ENCODE measurements at regions not wholly inside any gene's neighbourhood (a gene's known extent, or its start where the extent isn't known, plus 50 kb on each side); places are given as distances from the start of the nearest gene placed in this dataset.

GRCh38 chr6:113508249-113508648, 348.9 kb upstream of the MARCKS start:
- Mint-ChIP-seq H3K27me3 (ENCODE audit: insufficient read depth, low read depth, poor library complexity) (peaks cover 1% of the 10 kb centered on the region), H3K4me1 (no peaks in the 10 kb centered on the region), H3K36me3 (ENCODE audit: low read depth) (no peaks in the 10 kb centered on the region), H3K27ac (no peak overlapping the region), H3K4me3 (no peak overlapping the region), H3K9me3 (no peaks in the 10 kb centered on the region)
- Histone ChIP-seq H3F3A (replicated peaks; ENCODE audit: low read depth) (no peaks in the 10 kb centered on the region), H2AFZ (no peak overlapping the region; the same call in 1 of the 2 replicates), H3K4me1 (ENCODE audit: insufficient read depth) (no peaks in the 10 kb centered on the region), H3K79me2 (replicated peaks; ENCODE audit: insufficient read depth) (no peaks in the 10 kb centered on the region), H3K4me2 (no peak overlapping the region), H3K27ac (ENCODE audit: low read depth) (no peak overlapping the region), H4K20me1 (replicated peaks; ENCODE audit: insufficient read depth) (no peaks in the 10 kb centered on the region), H3K36me3 (ENCODE audit: insufficient read depth) (no peaks in the 10 kb centered on the region), H3K9me2 (ENCODE audit: insufficient read depth) (peaks cover 2% of the 10 kb centered on the region; the same call in 1 of the 2 replicates), H3K4me3 (no peak overlapping the region), H3K27me3 (ENCODE audit: insufficient read depth) (no peaks in the 10 kb centered on the region)
- no peak for DNase-seq (ENCODE audit: low spot score)
- TF ChIP-seq CTCF (conservative IDR thresholded peaks at IDR 0.05; ENCODE audit: low read depth in 2 of 2): no peak
- TF ChIP-seq ZNF114 (CRISPR knock-in tag; IDR thresholded peaks at IDR 0.05): no peak
- TF ChIP-seq EZH2 (IDR thresholded peaks at IDR 0.05; ENCODE audit: low read depth, unreplicated experiment): no peak
- no peak for TF ChIP-seq JUNB (IDR thresholded peaks at IDR 0.05; ENCODE audit: unreplicated experiment)
- no peak for TF ChIP-seq POLR2AphosphoS5 (IDR thresholded peaks at IDR 0.05; ENCODE audit: low read depth)
- TF ChIP-seq STAT1 (IDR thresholded peaks at IDR 0.05; ENCODE audit: unreplicated experiment): no peak
- TF ChIP-seq, protein P1, sequence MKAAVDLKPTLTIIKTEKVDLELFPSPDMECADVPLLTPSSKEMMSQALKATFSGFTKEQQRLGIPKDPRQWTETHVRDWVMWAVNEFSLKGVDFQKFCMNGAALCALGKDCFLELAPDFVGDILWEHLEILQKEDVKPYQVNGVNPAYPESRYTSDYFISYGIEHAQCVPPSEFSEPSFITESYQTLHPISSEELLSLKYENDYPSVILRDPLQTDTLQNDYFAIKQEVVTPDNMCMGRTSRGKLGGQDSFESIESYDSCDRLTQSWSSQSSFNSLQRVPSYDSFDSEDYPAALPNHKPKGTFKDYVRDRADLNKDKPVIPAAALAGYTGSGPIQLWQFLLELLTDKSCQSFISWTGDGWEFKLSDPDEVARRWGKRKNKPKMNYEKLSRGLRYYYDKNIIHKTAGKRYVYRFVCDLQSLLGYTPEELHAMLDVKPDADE (IDR thresholded peaks at IDR 0.05): no peak
- TF ChIP-seq, protein P2, sequence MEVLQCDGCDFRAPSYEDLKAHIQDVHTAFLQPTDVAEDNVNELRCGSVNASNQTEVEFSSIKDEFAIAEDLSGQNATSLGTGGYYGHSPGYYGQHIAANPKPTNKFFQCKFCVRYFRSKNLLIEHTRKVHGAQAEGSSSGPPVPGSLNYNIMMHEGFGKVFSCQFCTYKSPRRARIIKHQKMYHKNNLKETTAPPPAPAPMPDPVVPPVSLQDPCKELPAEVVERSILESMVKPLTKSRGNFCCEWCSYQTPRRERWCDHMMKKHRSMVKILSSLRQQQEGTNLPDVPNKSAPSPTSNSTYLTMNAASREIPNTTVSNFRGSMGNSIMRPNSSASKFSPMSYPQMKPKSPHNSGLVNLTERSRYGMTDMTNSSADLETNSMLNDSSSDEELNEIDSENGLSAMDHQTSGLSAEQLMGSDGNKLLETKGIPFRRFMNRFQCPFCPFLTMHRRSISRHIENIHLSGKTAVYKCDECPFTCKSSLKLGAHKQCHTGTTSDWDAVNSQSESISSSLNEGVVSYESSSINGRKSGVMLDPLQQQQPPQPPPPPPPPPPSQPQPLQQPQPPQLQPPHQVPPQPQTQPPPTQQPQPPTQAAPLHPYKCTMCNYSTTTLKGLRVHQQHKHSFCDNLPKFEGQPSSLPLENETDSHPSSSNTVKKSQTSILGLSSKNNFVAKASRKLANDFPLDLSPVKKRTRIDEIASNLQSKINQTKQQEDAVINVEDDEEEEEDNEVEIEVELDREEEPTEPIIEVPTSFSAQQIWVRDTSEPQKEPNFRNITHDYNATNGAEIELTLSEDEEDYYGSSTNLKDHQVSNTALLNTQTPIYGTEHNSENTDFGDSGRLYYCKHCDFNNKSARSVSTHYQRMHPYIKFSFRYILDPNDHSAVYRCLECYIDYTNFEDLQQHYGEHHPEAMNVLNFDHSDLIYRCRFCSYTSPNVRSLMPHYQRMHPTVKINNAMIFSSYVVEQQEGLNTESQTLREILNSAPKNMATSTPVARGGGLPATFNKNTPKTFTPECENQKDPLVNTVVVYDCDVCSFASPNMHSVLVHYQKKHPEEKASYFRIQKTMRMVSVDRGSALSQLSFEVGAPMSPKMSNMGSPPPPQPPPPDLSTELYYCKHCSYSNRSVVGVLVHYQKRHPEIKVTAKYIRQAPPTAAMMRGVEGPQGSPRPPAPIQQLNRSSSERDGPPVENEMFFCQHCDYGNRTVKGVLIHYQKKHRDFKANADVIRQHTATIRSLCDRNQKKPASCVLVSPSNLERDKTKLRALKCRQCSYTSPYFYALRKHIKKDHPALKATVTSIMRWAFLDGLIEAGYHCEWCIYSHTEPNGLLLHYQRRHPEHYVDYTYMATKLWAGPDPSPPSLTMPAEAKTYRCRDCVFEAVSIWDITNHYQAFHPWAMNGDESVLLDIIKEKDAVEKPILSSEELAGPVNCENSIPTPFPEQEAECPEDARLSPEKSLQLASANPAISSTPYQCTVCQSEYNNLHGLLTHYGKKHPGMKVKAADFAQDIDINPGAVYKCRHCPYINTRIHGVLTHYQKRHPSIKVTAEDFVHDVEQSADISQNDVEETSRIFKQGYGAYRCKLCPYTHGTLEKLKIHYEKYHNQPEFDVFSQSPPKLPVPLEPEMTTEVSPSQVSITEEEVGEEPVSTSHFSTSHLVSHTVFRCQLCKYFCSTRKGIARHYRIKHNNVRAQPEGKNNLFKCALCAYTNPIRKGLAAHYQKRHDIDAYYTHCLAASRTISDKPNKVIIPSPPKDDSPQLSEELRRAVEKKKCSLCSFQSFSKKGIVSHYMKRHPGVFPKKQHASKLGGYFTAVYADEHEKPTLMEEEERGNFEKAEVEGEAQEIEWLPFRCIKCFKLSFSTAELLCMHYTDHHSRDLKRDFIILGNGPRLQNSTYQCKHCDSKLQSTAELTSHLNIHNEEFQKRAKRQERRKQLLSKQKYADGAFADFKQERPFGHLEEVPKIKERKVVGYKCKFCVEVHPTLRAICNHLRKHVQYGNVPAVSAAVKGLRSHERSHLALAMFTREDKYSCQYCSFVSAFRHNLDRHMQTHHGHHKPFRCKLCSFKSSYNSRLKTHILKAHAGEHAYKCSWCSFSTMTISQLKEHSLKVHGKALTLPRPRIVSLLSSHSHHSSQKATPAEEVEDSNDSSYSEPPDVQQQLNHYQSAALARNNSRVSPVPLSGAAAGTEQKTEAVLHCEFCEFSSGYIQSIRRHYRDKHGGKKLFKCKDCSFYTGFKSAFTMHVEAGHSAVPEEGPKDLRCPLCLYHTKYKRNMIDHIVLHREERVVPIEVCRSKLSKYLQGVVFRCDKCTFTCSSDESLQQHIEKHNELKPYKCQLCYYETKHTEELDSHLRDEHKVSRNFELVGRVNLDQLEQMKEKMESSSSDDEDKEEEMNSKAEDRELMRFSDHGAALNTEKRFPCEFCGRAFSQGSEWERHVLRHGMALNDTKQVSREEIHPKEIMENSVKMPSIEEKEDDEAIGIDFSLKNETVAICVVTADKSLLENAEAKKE (CRISPR knock-in tag; IDR thresholded peaks at IDR 0.05): no peak
- TF ChIP-seq ZNF331 (CRISPR knock-in tag; IDR thresholded peaks at IDR 0.05; ENCODE audit: low read depth): no peak
- no peak for TF ChIP-seq REST (IDR thresholded peaks at IDR 0.05; ENCODE audit: unreplicated experiment)
- no peak for TF ChIP-seq EZH2phosphoT487 (IDR thresholded peaks at IDR 0.05; ENCODE audit: unreplicated experiment)
- no peak for ATAC-seq
